A549 (cell line): ENCODE measurements at regions not wholly inside any gene's neighbourhood (a gene's known extent, or its start where the extent isn't known, plus 50 kb on each side); places are given as distances from the start of the nearest gene placed in this dataset.

Experiments
- BCL3 ChIP-seq: fragments of >200 bp; sonication (Bioruptor Twin); formaldehyde crosslinking; IDR thresholded peaks from 3 replicates; pipeline ENCODE4 v1.6.1; 2016
- CHD2 ChIP-seq: fragments of 150-350 bp; IDR thresholded peaks from 2 replicates; pipeline ENCODE4 v1.6.1; 2014; ENCODE audit warnings: low read length; ENCODE audit not compliant: partially characterized antibody
- CHD4 ChIP-seq: fragments of 200-600 bp; sonication (generic); IDR thresholded peaks from 2 replicates; pipeline ENCODE4 v1.6.1; 2016; ENCODE audit warnings: antibody characterized with exemption, mild to moderate bottlenecking, borderline replicate concordance
- CTCF ChIP-seq: fragments of >200 bp; sonication (Bioruptor Twin); formaldehyde crosslinking; IDR thresholded peaks from 3 replicates; pipeline ENCODE4 v1.5.1; 2016
- JUN ChIP-seq, 2 experiments: fragments of >200 bp; sonication (Bioruptor Twin); formaldehyde crosslinking; IDR thresholded peaks; 2 replicates in 1 of 2; 3 replicates in 1 of 2; pipeline ENCODE4 v1.6.1; 2016 to 2017
- MAFK ChIP-seq: fragments of 450-650 bp; IDR thresholded peaks from 2 replicates; pipeline ENCODE4 v1.6.1; 2014; ENCODE audit not compliant: partially characterized antibody
- POLR2A ChIP-seq: IDR thresholded peaks from 2 replicates; pipeline ENCODE4 v1.6.1; 2012; ENCODE audit warnings: mild to moderate bottlenecking, low read length
- RCOR1 ChIP-seq: fragments of 150-350 bp; IDR thresholded peaks from 2 replicates; pipeline ENCODE4 v1.6.1; 2014; ENCODE audit warnings: antibody characterized with exemption, low read length, low read depth
- SREBF2 ChIP-seq: fragments of 450-650 bp; IDR thresholded peaks from 2 replicates; pipeline ENCODE4 v1.6.1; 2014; ENCODE audit warnings: mild to moderate bottlenecking, moderate library complexity
- USF2 ChIP-seq: fragments of 450-650 bp; IDR thresholded peaks from 2 replicates; pipeline ENCODE4 v1.6.1; 2014; ENCODE audit warnings: antibody characterized with exemption

DNA sequence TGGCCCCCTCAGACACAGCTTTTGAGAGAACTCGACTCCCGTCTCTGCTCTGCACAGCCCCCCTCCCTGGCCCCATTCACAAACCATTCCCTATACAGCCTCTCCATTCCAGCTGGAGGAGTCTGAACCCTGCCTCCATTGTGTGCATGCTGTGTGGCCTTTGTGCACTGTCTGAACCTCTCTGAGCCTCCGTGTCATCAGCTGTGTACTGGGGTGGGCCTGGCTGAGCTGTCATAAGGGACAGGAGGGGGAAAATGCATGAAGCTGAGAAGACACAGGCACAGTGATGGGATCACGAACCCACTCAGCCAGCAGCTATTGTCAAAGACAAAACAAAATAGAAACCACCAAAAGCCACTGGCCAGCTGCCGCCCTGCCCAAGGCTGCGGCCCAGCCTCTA lies 130.8 kb downstream of the RFLNA start:
- TF ChIP-seq USF2 (no peak), BCL3 (no peak), POLR2A (no peak), CHD2 (no peak), CTCF (no peak), MAFK (no peak), JUN (IDR thresholded peaks at IDR 0.05) (no peak), SREBF2 (no peak), RCOR1 (no peak), CHD4 (no peak)
